ENCODE measurements at regions not wholly inside any gene's neighbourhood (a gene's known extent, or its start where the extent isn't known, plus 50 kb on each side); places are given as distances from the start of the nearest gene placed in this dataset.

DNA sequence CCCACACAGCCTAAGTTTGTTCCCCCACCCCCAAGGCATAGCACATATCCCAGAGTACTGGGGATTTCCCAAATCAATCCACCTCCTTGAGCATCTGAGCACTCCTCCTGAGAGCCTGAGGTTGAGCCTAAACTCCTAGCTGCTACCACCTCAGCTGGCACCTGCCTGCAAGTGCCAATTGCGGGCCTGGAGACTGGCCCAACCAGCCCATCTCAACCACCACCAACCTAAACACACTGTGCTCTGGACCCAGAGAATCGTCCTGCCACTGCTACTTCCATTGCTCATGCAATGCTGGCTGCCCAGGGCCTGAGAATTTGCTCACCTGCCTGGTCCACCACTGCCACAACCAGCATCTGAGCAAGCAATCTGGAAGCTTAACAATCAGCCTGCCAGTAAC is 177.1 kb downstream of the FGF13 start:
- Histone ChIP-seq H3K4me1 (ENCODE audit: control insufficient read depth in 2 of 2, insufficient read depth in 1 of 2, low read depth in 1 of 2, low read length in 2 of 2) (no peaks in the 10 kb centered on the region), H3K9me3 (replicated peaks in 1 of 2; ENCODE audit: control insufficient read depth in 2 of 2, insufficient read depth in 1 of 2, low read depth in 1 of 2, low read length in 2 of 2) (no peaks in the 10 kb centered on the region), H3K18ac (ENCODE audit: low read length) (peak overlapping the region; percentile 57), H3K27ac (replicated peaks; ENCODE audit: low read length) (no peak overlapping the region), H3K27me3 (ENCODE audit: control insufficient read depth in 3 of 3, insufficient read depth in 3 of 3, low read depth in 1 of 3, low read length in 3 of 3) (no peaks in the 10 kb centered on the region), H4K91ac (ENCODE audit: low read depth, low read length, poor library complexity) (no peak overlapping the region), H3K14ac (ENCODE audit: low read length) (no peak overlapping the region), H3K23ac (ENCODE audit: low read depth, low read length, poor library complexity) (no peak overlapping the region), H2AK5ac (ENCODE audit: low read depth, low read length) (no peak overlapping the region), H3K4me2 (ENCODE audit: insufficient read depth, low read length, poor library complexity, severe bottlenecking) (no peak overlapping the region), H3K79me1 (ENCODE audit: low read depth, low read length) (no peaks in the 10 kb centered on the region), H2BK120ac (ENCODE audit: low read depth, low read length) (no peak overlapping the region), H3K4me3 (ENCODE audit: low read length in 2 of 2) (no peak overlapping the region), H4K8ac (ENCODE audit: low read depth, low read length) (no peak overlapping the region), H3K4ac (ENCODE audit: low read length) (no peak overlapping the region), H2BK15ac (ENCODE audit: low read length) (peak overlapping the region; percentile 49), H3K36me3 (replicated peaks in 1 of 2; ENCODE audit: control insufficient read depth in 2 of 2, insufficient read depth in 2 of 2, low read length in 2 of 2) (no peaks in the 10 kb centered on the region), H2BK12ac (ENCODE audit: low read length) (no peak overlapping the region), H3K9ac (ENCODE audit: low read depth, low read length, poor library complexity) (no peak overlapping the region), H2BK5ac (ENCODE audit: low read length) (no peak overlapping the region), H2AFZ (ENCODE audit: low read length) (no peak overlapping the region)
- no peak for DNase-seq (ENCODE audit: low spot score)
- no CpG with 5 or more reads among the region's 2 CpGs for WGBS, 2 donors (ENCODE audit: extremely low coverage in 2 of 2, insufficient read length in 2 of 2, insufficient replicate concordance in 1 of 2)

DNA sequence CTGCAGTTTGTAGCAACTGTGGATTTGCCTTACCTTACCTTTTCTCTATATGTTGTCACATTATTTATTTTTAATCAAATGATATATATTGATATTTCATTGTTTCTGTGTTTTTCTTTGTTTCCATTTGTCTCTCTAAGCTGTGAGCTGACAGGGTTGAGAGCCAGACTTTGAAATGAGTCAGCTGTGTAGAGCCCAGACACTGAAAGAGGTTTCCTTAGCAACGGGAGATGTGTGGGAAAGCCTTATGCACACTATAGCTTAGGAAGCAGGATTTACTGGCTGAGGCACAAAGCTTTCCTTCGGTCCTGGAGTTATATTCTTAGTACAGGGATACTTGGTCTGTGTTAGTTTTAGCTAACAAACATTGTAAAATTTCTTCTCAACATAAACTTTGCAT is 192.2 kb downstream of the FGF13 start:
- H3K9ac ChIP-seq (ENCODE audit: low read depth, low read length, poor library complexity): no peak overlapping the region
- no peak overlapping the region for H2BK15ac ChIP-seq (ENCODE audit: low read length)
- H3K79me1 ChIP-seq (ENCODE audit: low read depth, low read length): no peaks in the 10 kb centered on the region
- no peaks in the 10 kb centered on the region for H3K9me3 ChIP-seq (replicated peaks in 1 of 2; ENCODE audit: control insufficient read depth in 2 of 2, insufficient read depth in 1 of 2, low read depth in 1 of 2, low read length in 2 of 2)
- H3K4me1 ChIP-seq (ENCODE audit: control insufficient read depth in 2 of 2, insufficient read depth in 1 of 2, low read depth in 1 of 2, low read length in 2 of 2): peaks cover 2 to 7% of the 10 kb centered on the region in 2 donors
- no CpG with 5 or more reads among the region's 2 CpGs for WGBS, 2 donors (ENCODE audit: extremely low coverage in 2 of 2, insufficient read length in 2 of 2, insufficient replicate concordance in 1 of 2)
- H4K91ac ChIP-seq (ENCODE audit: low read depth, low read length, poor library complexity): no peak overlapping the region
- H3K18ac ChIP-seq (ENCODE audit: low read length): no peak overlapping the region
- no peak overlapping the region for H3K4ac ChIP-seq (ENCODE audit: low read length)
- no peak overlapping the region for H3K27ac ChIP-seq (replicated peaks; ENCODE audit: low read length)
- no peak overlapping the region for H3K14ac ChIP-seq (ENCODE audit: low read length)
- DNase-seq (ENCODE audit: low spot score): peak; percentile 35
- H2AK5ac ChIP-seq (ENCODE audit: low read depth, low read length): no peak overlapping the region
- H3K4me3 ChIP-seq (ENCODE audit: low read length in 2 of 2): no peak overlapping the region
- no peak overlapping the region for H3K23ac ChIP-seq (ENCODE audit: low read depth, low read length, poor library complexity)
- peak overlapping the region; percentile 46 for H2AFZ ChIP-seq (ENCODE audit: low read length)
- H2BK5ac ChIP-seq (ENCODE audit: low read length): no peak overlapping the region
- H3K36me3 ChIP-seq (replicated peaks in 1 of 2; ENCODE audit: control insufficient read depth in 2 of 2, insufficient read depth in 2 of 2, low read length in 2 of 2): no peaks in the 10 kb centered on the region
- H3K27me3 ChIP-seq (ENCODE audit: control insufficient read depth in 3 of 3, insufficient read depth in 3 of 3, low read depth in 1 of 3, low read length in 3 of 3): no peaks in the 10 kb centered on the region
- H2BK120ac ChIP-seq (ENCODE audit: low read depth, low read length): no peak overlapping the region
- H3K4me2 ChIP-seq (ENCODE audit: insufficient read depth, low read length, poor library complexity, severe bottlenecking): no peak overlapping the region
- H4K8ac ChIP-seq (ENCODE audit: low read depth, low read length): no peak overlapping the region
- no peak overlapping the region for H2BK12ac ChIP-seq (ENCODE audit: low read length)

DNA sequence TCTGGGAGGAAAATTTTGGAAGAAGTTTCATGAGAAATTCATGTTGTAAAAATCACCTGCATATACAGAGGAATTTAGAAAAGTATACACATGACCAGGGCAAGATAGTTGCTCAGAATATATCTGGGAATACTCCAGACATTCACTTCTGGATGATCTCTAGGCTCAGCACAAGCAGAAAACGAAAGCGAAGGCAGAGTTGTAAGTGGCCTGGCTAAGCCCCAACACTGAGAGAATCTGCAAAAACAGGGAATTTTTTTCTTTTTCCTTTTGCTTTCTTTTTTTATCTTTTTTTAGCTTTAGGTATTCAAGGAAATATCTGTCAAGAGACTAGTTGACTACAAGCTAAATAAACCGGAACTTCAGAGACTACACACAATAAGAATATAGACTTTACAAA is 207.2 kb downstream of the FGF13 start:
- no peak overlapping the region for H3K27ac ChIP-seq (replicated peaks; ENCODE audit: low read length)
- no peak for DNase-seq (ENCODE audit: low spot score)
- H3K79me1 ChIP-seq (ENCODE audit: low read depth, low read length): no peaks in the 10 kb centered on the region
- no CpG with 5 or more reads among the region's 3 CpGs for WGBS, 2 donors (ENCODE audit: extremely low coverage in 2 of 2, insufficient read length in 2 of 2, insufficient replicate concordance in 1 of 2)
- H2BK12ac ChIP-seq (ENCODE audit: low read length): no peak overlapping the region
- no peak overlapping the region for H3K23ac ChIP-seq (ENCODE audit: low read depth, low read length, poor library complexity)
- no peaks in the 10 kb centered on the region for H3K4me1 ChIP-seq (ENCODE audit: control insufficient read depth in 2 of 2, insufficient read depth in 1 of 2, low read depth in 1 of 2, low read length in 2 of 2)
- H3K9ac ChIP-seq (ENCODE audit: low read depth, low read length, poor library complexity): no peak overlapping the region
- H3K27me3 ChIP-seq (ENCODE audit: control insufficient read depth in 3 of 3, insufficient read depth in 3 of 3, low read depth in 1 of 3, low read length in 3 of 3): no peaks in the 10 kb centered on the region
- H3K18ac ChIP-seq (ENCODE audit: low read length): no peak overlapping the region
- H3K4me2 ChIP-seq (ENCODE audit: insufficient read depth, low read length, poor library complexity, severe bottlenecking): no peak overlapping the region
- no peak overlapping the region for H2AFZ ChIP-seq (ENCODE audit: low read length)
- no peak overlapping the region for H3K4me3 ChIP-seq (ENCODE audit: low read length in 2 of 2)
- H2BK120ac ChIP-seq (ENCODE audit: low read depth, low read length): no peak overlapping the region
- H2AK5ac ChIP-seq (ENCODE audit: low read depth, low read length): no peak overlapping the region
- H2BK15ac ChIP-seq (ENCODE audit: low read length): no peak overlapping the region
- no peak overlapping the region for H3K4ac ChIP-seq (ENCODE audit: low read length)
- H4K8ac ChIP-seq (ENCODE audit: low read depth, low read length): no peak overlapping the region
- H2BK5ac ChIP-seq (ENCODE audit: low read length): no peak overlapping the region
- no peak overlapping the region for H4K91ac ChIP-seq (ENCODE audit: low read depth, low read length, poor library complexity)
- no peak overlapping the region for H3K14ac ChIP-seq (ENCODE audit: low read length)
- no peaks in the 10 kb centered on the region for H3K9me3 ChIP-seq (replicated peaks in 1 of 2; ENCODE audit: control insufficient read depth in 2 of 2, insufficient read depth in 1 of 2, low read depth in 1 of 2, low read length in 2 of 2)
- H3K36me3 ChIP-seq (replicated peaks in 1 of 2; ENCODE audit: control insufficient read depth in 2 of 2, insufficient read depth in 2 of 2, low read length in 2 of 2): no peaks in the 10 kb centered on the region

DNA sequence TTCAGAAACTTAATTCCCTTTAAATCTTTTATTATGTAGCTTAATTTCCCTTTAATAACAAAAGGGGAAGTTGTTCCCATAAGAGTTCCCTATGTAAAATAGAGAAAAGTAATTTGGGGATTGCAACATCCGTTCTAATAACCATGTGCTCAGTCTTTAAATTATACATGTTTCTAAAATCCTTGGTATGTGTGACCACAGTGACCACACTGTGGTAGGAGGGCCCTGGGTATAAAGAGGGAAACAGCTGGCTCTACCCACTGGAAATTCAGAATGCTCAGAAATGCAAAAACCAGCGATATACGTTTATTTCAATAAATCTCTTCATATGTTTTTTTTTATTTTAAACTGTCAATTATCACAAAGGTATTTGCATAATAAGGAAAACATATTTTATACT is 219.1 kb downstream of the FGF13 start:
- Histone ChIP-seq H3K14ac (ENCODE audit: low read length) (no peak overlapping the region), H2BK15ac (ENCODE audit: low read length) (no peak overlapping the region), H2BK120ac (ENCODE audit: low read depth, low read length) (no peak overlapping the region), H3K4me3 (ENCODE audit: low read length in 2 of 2) (no peak overlapping the region), H2BK5ac (ENCODE audit: low read length) (no peak overlapping the region), H3K36me3 (replicated peaks in 1 of 2; ENCODE audit: control insufficient read depth in 2 of 2, insufficient read depth in 2 of 2, low read length in 2 of 2) (no peaks in the 10 kb centered on the region), H3K4me2 (ENCODE audit: insufficient read depth, low read length, poor library complexity, severe bottlenecking) (no peak overlapping the region), H3K79me1 (ENCODE audit: low read depth, low read length) (no peaks in the 10 kb centered on the region), H3K27ac (replicated peaks; ENCODE audit: low read length) (no peak overlapping the region), H4K91ac (ENCODE audit: low read depth, low read length, poor library complexity) (no peak overlapping the region), H2BK12ac (ENCODE audit: low read length) (no peak overlapping the region), H3K4ac (ENCODE audit: low read length) (no peak overlapping the region), H3K4me1 (ENCODE audit: control insufficient read depth in 2 of 2, insufficient read depth in 1 of 2, low read depth in 1 of 2, low read length in 2 of 2) (no peaks in the 10 kb centered on the region), H3K18ac (ENCODE audit: low read length) (no peak overlapping the region), H3K9me3 (replicated peaks in 1 of 2; ENCODE audit: control insufficient read depth in 2 of 2, insufficient read depth in 1 of 2, low read depth in 1 of 2, low read length in 2 of 2) (no peaks in the 10 kb centered on the region), H3K23ac (ENCODE audit: low read depth, low read length, poor library complexity) (no peak overlapping the region), H4K8ac (ENCODE audit: low read depth, low read length) (no peak overlapping the region), H2AFZ (ENCODE audit: low read length) (no peak overlapping the region), H3K27me3 (ENCODE audit: control insufficient read depth in 3 of 3, insufficient read depth in 3 of 3, low read depth in 1 of 3, low read length in 3 of 3) (peaks cover 0 to 4% (median 0%) of the 10 kb centered on the region in 3 experiments), H3K9ac (ENCODE audit: low read depth, low read length, poor library complexity) (no peak overlapping the region), H2AK5ac (ENCODE audit: low read depth, low read length) (no peak overlapping the region)
- DNase-seq (ENCODE audit: low spot score): no peak
- WGBS, 2 donors (ENCODE audit: extremely low coverage in 2 of 2, insufficient read length in 2 of 2, insufficient replicate concordance in 1 of 2): no CpG with 5 or more reads among the region's 3 CpGs

Measured in neuronal stem cell (in vitro differentiated cells).